ENCODE measurements at regions not wholly inside any gene's neighbourhood (a gene's known extent, or its start where the extent isn't known, plus 50 kb on each side); places are given as distances from the start of the nearest gene placed in this dataset.
"Not testable (repeated sequence)": the region's sequence is repeated elsewhere in the genome, so short reads cannot be mapped to it uniquely, and the experiment has no call there.

- H3K9me3 ChIP-seq (ENCODE audit: low read length); H3K36me3 Mint-ChIP-seq; H3K4me3 ChIP-seq (ENCODE audit: low read length); H3K27me3 ChIP-seq (ENCODE audit: insufficient read depth, low read length, poor library complexity, severe bottlenecking); POLR2A ChIA-PET; H3K4me3 Mint-ChIP-seq; H3K27me3 Mint-ChIP-seq; CTCF ChIA-PET; H3K27ac Mint-ChIP-seq; H3K4me1 Mint-ChIP-seq; DNase-seq; H3K36me3 ChIP-seq (ENCODE audit: insufficient read depth, low read length); H3K27ac ChIP-seq (ENCODE audit: low read depth, low read length); H3K4me1 ChIP-seq (ENCODE audit: insufficient read depth, low read length): not testable (repeated sequence)
- peaks cover 0 to 13% (median 7%) of the 10 kb centered on the region in 5 donors for H3K9me3 Mint-ChIP-seq
Measured at GRCh38 chr1:188757747-188758146, 1719.9 kb downstream of the BRINP3 start.

GRCh38 chr1:188761226-188761625 lies 1716.4 kb downstream of the BRINP3 start:
- H3K27ac ChIP-seq (ENCODE audit: low read depth, low read length), result no peak overlapping the region
- no peaks in the 10 kb centered on the region for H3K27me3 Mint-ChIP-seq
- H3K4me1 Mint-ChIP-seq, result no peaks in the 10 kb centered on the region
- no peaks in the 10 kb centered on the region for H3K27me3 ChIP-seq (ENCODE audit: insufficient read depth, low read length, poor library complexity, severe bottlenecking)
- no peaks in the 10 kb centered on the region for H3K36me3 ChIP-seq (ENCODE audit: insufficient read depth, low read length)
- H3K9me3 ChIP-seq (ENCODE audit: low read length), result no peaks in the 10 kb centered on the region
- no peak overlapping the region for H3K4me3 ChIP-seq (ENCODE audit: low read length)
- CTCF ChIA-PET, result no interaction called here
- no peaks in the 10 kb centered on the region for H3K4me1 ChIP-seq (ENCODE audit: insufficient read depth, low read length)
- DNase-seq, result no peak
- no peaks in the 10 kb centered on the region for H3K36me3 Mint-ChIP-seq
- POLR2A ChIA-PET, result no interaction called here
- no peak overlapping the region for H3K27ac Mint-ChIP-seq
- no peak overlapping the region for H3K4me3 Mint-ChIP-seq
- H3K9me3 Mint-ChIP-seq, result peaks cover 0 to 21% (median 11%) of the 10 kb centered on the region in 5 donors

- Mint-ChIP-seq H3K27ac (no peak overlapping the region), H3K36me3 (no peaks in the 10 kb centered on the region), H3K9me3 (peaks cover 2 to 24% (median 13%) of the 10 kb centered on the region in 5 donors), H3K4me3 (no peak overlapping the region), H3K27me3 (no peaks in the 10 kb centered on the region), H3K4me1 (no peaks in the 10 kb centered on the region)
- Histone ChIP-seq H3K4me3 (ENCODE audit: low read length) (no peak overlapping the region), H3K36me3 (ENCODE audit: insufficient read depth, low read length) (no peaks in the 10 kb centered on the region), H3K4me1 (ENCODE audit: insufficient read depth, low read length) (no peaks in the 10 kb centered on the region), H3K27ac (ENCODE audit: low read depth, low read length) (no peak overlapping the region), H3K27me3 (ENCODE audit: insufficient read depth, low read length, poor library complexity, severe bottlenecking) (no peaks in the 10 kb centered on the region), H3K9me3 (ENCODE audit: low read length) (no peaks in the 10 kb centered on the region)
- CTCF ChIA-PET, result no interaction called here
- no peak for DNase-seq
- POLR2A ChIA-PET, result no interaction called here
Measured at GRCh38 chr1:188762166-188762743, 1715.4 kb downstream of the BRINP3 start.

GRCh38 chr1:188763541-188763940 lies 1714.1 kb downstream of the BRINP3 start:
- Mint-ChIP-seq H3K36me3 (no peaks in the 10 kb centered on the region), H3K27ac (no peak overlapping the region), H3K4me1 (no peaks in the 10 kb centered on the region), H3K4me3 (no peak overlapping the region), H3K9me3 (peaks cover 4 to 31% (median 13%) of the 10 kb centered on the region in 5 donors), H3K27me3 (no peaks in the 10 kb centered on the region)
- Histone ChIP-seq H3K9me3 (ENCODE audit: low read length) (no peaks in the 10 kb centered on the region), H3K27ac (ENCODE audit: low read depth, low read length) (no peak overlapping the region), H3K36me3 (ENCODE audit: insufficient read depth, low read length) (no peaks in the 10 kb centered on the region), H3K4me3 (ENCODE audit: low read length) (no peak overlapping the region), H3K4me1 (ENCODE audit: insufficient read depth, low read length) (no peaks in the 10 kb centered on the region), H3K27me3 (ENCODE audit: insufficient read depth, low read length, poor library complexity, severe bottlenecking) (no peaks in the 10 kb centered on the region)
- CTCF ChIA-PET, result no interaction called here
- DNase-seq, result no peak
- POLR2A ChIA-PET, result no interaction called here

GRCh38 chr1:188769181-188769580 lies 1708.5 kb downstream of the BRINP3 start:
- no peaks in the 10 kb centered on the region for H3K4me1 Mint-ChIP-seq
- DNase-seq, result no peak
- no peak overlapping the region for H3K27ac ChIP-seq (ENCODE audit: low read depth, low read length)
- H3K4me3 Mint-ChIP-seq, result no peak overlapping the region
- H3K27me3 Mint-ChIP-seq, result no peaks in the 10 kb centered on the region
- H3K36me3 ChIP-seq (ENCODE audit: insufficient read depth, low read length), result no peaks in the 10 kb centered on the region
- ChIA-PET POLR2A (no interaction called here), CTCF (no interaction called here)
- H3K27me3 ChIP-seq (ENCODE audit: insufficient read depth, low read length, poor library complexity, severe bottlenecking), result no peaks in the 10 kb centered on the region
- H3K4me3 ChIP-seq (ENCODE audit: low read length), result no peak overlapping the region
- H3K27ac Mint-ChIP-seq, result no peak overlapping the region
- H3K36me3 Mint-ChIP-seq, result no peaks in the 10 kb centered on the region
- H3K9me3 Mint-ChIP-seq, result peaks cover 15 to 40% (median 22%) of the 10 kb centered on the region in 5 donors
- no peaks in the 10 kb centered on the region for H3K9me3 ChIP-seq (ENCODE audit: low read length)
- H3K4me1 ChIP-seq (ENCODE audit: insufficient read depth, low read length), result no peaks in the 10 kb centered on the region

GRCh38 chr1:188769936-188770335 lies 1707.7 kb downstream of the BRINP3 start:
- H3K27ac ChIP-seq (ENCODE audit: low read depth, low read length), result no peak overlapping the region
- no peaks in the 10 kb centered on the region for H3K27me3 ChIP-seq (ENCODE audit: insufficient read depth, low read length, poor library complexity, severe bottlenecking)
- Mint-ChIP-seq H3K4me3 (no peak overlapping the region), H3K4me1 (no peaks in the 10 kb centered on the region), H3K27ac (no peak overlapping the region), H3K27me3 (no peaks in the 10 kb centered on the region), H3K36me3 (no peaks in the 10 kb centered on the region), H3K9me3 (peaks cover 15 to 40% (median 22%) of the 10 kb centered on the region in 5 donors)
- no peaks in the 10 kb centered on the region for H3K9me3 ChIP-seq (ENCODE audit: low read length)
- no peak for DNase-seq
- POLR2A ChIA-PET, result no interaction called here
- CTCF ChIA-PET, result no interaction called here
- H3K4me3 ChIP-seq (ENCODE audit: low read length), result no peak overlapping the region
- H3K4me1 ChIP-seq (ENCODE audit: insufficient read depth, low read length), result no peaks in the 10 kb centered on the region
- H3K36me3 ChIP-seq (ENCODE audit: insufficient read depth, low read length), result no peaks in the 10 kb centered on the region

GRCh38 chr1:188778578-188778977 lies 1699.1 kb downstream of the BRINP3 start:
- Mint-ChIP-seq H3K4me3 (no peak overlapping the region), H3K27me3 (no peaks in the 10 kb centered on the region), H3K4me1 (no peaks in the 10 kb centered on the region), H3K9me3 (peaks cover 4 to 19% (median 14%) of the 10 kb centered on the region in 5 donors), H3K36me3 (no peaks in the 10 kb centered on the region), H3K27ac (no peak overlapping the region)
- Histone ChIP-seq H3K9me3 (ENCODE audit: low read length) (no peaks in the 10 kb centered on the region), H3K27me3 (ENCODE audit: insufficient read depth, low read length, poor library complexity, severe bottlenecking) (no peaks in the 10 kb centered on the region), H3K36me3 (ENCODE audit: insufficient read depth, low read length) (no peaks in the 10 kb centered on the region), H3K4me3 (ENCODE audit: low read length) (no peak overlapping the region), H3K4me1 (ENCODE audit: insufficient read depth, low read length) (no peaks in the 10 kb centered on the region), H3K27ac (ENCODE audit: low read depth, low read length) (no peak overlapping the region)
- no peak for DNase-seq
- POLR2A ChIA-PET, result no interaction called here
- CTCF ChIA-PET, result no interaction called here

- no peaks in the 10 kb centered on the region for H3K36me3 ChIP-seq (ENCODE audit: insufficient read depth, low read length)
- DNase-seq, result no peak
- H3K9me3 Mint-ChIP-seq, result peaks cover 0 to 20% (median 9%) of the 10 kb centered on the region in 5 donors
- no peaks in the 10 kb centered on the region for H3K4me1 Mint-ChIP-seq
- H3K36me3 Mint-ChIP-seq, result no peaks in the 10 kb centered on the region
- no peaks in the 10 kb centered on the region for H3K27me3 Mint-ChIP-seq
- H3K27ac ChIP-seq (ENCODE audit: low read depth, low read length), result no peak overlapping the region
- no peaks in the 10 kb centered on the region for H3K27me3 ChIP-seq (ENCODE audit: insufficient read depth, low read length, poor library complexity, severe bottlenecking)
- no peaks in the 10 kb centered on the region for H3K4me1 ChIP-seq (ENCODE audit: insufficient read depth, low read length)
- H3K27ac Mint-ChIP-seq, result no peak overlapping the region
- no peak overlapping the region for H3K4me3 Mint-ChIP-seq
- ChIA-PET CTCF (no interaction called here), POLR2A (no interaction called here)
- H3K4me3 ChIP-seq (ENCODE audit: low read length), result no peak overlapping the region
- no peaks in the 10 kb centered on the region for H3K9me3 ChIP-seq (ENCODE audit: low read length)
Measured at GRCh38 chr1:188782220-188782841, 1695.3 kb downstream of the BRINP3 start.
